GM19023 (cell line): ENCODE measurements at regions not wholly inside any gene's neighbourhood (a gene's known extent, or its start where the extent isn't known, plus 50 kb on each side); places are given as distances from the start of the nearest gene placed in this dataset.
"Not testable (repeated sequence)": the region's sequence is repeated elsewhere in the genome, so short reads cannot be mapped to it uniquely, and the experiment has no call there.

Experiments
- ATAC-seq: cut with Tn5 transposase; IDR thresholded peaks from one replicate; pipeline ENCODE4 v1.9.1; 2021; ENCODE audit warnings: mild to moderate bottlenecking, moderate library complexity; ENCODE audit not compliant: unreplicated experiment

DNA sequence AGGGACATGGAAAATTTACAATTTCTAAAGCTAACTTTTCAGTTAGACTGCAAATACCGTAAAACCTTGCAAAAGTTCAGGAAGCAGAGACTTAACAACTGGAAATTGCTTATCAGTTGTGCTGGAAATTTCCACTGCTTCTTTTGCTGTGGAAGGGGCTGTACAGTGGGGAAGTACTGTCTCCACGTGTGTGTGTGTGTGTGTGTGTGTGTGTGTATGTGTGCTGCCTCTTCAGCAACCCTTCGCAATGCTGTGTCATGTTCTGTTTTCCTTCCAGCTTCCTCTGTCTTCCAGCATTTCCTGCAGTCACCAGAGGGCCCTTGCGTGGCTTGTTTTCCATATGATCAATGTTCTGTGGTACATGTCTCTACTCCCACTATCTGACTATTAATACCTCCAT is 87.5 kb upstream of the RANBP3L start:
- ATAC-seq: no peak

DNA sequence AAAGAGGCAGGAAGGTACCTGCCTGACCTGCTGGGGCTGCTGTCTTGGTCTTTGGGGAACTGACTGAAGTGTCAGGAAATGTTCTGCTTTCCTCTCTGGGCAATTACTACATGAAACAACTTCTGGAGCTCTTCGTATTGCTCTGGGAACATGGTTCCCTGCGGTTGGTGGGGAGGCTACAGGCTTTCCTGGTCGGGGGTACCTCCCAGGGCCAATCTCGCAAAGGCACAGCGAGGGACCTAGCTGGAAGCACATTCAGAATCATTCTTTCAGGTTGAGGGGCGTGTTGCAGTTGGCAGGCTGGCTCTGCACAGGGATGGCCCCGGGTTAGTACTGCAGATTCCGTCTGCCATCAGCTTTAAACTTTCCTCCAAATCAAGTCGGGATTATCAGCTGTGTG is 88.9 kb upstream of the RANBP3L start:
- ATAC-seq: no peak

DNA sequence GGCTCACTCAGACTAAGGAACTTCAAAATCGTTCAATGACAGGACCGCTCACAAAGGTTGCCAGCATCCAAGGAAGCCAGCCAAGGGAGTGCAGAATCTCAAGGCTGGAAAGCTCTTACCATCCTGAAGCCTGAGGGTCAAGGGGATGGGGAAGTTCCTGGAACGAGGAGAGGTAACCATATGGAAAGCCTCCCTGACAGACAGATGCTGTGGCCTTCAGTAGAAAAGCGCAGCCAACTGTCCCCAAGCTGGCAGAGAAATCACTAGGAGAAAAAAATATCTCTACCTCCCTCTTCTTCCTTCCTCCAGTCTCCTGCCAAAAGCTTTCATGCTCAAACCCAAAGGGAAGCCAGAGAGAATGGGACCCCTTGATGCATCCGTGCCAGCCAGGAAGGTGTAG is 90.5 kb upstream of the RANBP3L start:
- no peak for ATAC-seq

DNA sequence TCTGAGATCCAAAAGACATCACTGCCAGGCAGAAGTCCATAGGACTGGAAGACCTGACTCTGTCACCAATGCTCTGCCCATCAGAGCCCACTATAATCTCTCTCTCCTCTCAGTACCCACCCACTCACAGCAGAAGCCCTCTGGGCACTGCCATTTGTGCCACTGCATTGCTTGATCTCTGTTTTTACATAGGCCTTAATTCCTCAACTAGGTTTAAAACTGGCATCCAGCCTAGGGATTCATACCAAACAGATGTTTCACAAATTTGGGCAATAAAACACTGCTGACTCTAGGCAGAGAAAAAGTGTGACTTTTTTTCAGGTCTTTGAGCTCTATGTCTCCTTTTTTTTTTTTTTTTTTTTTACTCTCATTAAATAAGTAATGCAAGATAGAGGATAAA is 91.1 kb upstream of the RANBP3L start:
- ATAC-seq: no peak

DNA sequence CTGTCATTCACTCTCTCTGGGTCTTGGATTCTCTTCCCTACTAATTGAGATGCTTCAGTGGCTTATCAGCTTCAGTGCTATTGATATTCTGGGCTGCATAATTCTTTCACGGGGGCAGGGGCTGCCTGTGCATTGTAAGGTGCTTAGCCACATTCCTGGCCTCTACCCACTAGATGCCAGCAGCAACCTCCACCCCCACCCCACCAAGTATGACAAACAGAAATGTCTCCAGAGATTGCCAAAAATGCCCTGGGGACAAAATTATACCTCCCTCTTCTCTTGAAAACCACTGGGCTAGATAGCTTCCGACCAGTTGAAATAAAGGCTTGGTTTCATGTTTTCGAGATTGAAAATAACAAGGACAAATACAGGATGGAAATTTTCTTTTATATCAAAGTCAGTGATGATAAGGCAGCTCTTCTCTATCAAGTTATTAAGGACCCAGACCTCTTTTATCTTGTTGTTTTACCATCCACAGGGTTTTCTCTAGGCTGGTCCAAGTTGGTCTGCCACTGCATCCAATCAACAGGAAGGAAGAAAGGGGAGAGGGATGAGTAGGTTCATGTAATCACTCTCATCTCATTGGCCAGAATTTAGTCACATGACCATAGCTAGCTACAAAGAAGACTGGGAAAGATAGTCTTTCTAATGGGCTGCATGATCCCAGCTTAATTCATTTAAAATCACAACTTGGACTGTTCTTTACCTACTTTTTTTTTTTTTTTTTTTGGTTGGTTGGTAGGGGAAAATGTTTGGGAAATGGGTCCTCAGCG is 92.1 kb upstream of the RANBP3L start:
- ATAC-seq: no peak

DNA sequence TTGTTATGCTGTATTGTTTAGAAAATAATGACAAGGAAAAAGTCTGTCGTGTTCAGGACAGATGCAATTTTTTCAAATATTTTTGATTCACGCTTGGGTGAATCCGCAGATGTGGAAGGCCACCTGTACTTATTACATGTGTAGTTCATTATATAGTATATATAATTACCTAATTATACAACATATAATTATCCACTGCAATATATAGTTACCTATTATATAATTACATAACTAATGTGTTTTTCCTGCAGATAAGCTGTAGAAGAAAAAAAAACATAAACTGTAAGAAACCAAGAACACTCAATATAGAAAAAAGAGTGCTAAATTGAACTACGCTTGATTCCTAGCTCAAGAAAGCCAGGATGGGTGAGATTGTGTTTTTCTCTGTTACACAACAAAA is 93.6 kb upstream of the RANBP3L start:
- no peak for ATAC-seq

DNA sequence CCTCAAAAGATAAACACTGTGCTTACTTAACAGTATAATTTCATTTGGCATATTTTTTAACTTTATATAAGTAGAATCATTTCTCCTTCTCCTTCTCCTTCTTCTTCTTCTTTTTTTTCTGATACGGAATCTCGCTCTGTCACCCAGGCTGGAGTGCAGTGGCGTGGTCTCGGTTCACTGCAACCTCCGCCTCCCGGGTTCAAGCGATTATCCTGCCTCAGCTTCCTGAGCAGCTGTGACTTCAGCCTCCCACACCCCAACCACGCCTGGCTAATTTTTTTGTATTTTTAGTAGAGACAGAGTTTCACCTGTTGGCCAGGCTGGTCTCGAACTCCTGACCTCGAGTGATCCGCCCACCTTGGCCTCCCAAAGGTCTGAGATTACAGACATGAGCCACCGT is 94.2 kb upstream of the RANBP3L start:
- ATAC-seq: not testable (repeated sequence)

DNA sequence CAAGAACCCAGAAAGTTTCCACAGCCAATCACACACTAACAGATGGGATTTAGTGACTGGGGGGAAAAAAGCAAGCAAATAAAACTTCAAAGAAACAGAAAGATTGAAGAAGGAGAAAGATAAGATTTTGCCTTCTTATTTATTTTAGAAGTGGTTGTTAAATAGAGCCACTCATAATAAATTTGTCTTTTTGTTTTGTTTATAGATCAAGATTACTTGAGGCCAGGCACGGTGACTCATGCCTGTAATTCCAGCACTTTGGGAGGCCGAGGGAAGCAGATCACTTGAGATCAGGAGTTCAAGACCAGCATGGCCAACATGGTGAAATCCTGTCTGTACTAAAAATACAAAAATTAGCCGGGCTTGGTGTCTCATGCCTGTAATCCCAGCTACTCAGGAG is 94.9 kb upstream of the RANBP3L start:
- ATAC-seq: no peak

DNA sequence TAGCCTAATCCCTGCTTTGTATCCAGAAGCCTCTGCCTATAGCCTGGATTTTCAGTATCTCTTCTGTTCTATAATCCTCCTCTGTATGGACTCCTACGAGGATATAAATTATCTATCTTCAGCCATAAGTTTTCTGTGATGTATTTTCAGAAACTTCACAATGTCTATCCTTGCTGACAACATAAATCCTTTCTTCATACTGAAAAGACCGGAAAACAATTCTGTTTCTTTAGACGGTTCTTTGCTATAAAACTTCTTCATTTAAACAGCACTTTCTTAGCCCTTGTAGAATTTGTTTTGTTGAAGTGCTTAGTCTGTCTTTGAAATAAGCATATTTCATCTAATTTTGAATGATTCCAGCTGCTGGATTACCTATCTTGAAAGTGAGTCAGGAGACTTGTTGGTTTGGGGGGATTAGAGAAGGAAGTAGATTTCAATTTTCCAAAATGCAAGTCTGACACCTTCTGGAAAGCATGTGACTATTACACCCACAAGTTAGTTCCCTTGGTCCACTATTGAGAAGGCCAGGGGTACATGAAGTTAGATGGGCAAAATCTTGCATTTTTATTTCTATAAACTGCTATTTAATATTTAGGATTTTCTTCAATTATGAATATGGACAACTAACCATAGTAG is 96.3 kb upstream of the RANBP3L start:
- ATAC-seq: no peak

DNA sequence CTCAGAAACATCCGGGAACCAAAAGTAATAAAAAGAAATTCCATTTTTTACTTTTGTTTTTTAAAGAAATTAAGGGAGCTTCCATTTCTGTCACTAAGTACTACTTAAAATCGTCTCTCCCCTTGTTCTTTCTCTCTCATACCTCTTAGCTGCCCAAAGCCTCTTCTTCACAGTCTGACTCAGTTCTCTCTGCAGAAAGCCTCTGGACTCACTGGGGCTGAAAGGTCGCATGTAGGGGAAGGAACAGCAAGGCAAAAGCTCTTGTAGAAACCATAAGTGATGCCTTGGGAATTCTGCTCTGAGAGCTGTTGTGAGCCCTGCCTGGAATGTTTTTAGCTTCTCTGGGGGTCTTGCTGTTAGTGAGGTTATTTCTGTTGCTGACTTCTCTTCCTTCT is 100.8 kb upstream of the RANBP3L start:
- ATAC-seq: no peak

DNA sequence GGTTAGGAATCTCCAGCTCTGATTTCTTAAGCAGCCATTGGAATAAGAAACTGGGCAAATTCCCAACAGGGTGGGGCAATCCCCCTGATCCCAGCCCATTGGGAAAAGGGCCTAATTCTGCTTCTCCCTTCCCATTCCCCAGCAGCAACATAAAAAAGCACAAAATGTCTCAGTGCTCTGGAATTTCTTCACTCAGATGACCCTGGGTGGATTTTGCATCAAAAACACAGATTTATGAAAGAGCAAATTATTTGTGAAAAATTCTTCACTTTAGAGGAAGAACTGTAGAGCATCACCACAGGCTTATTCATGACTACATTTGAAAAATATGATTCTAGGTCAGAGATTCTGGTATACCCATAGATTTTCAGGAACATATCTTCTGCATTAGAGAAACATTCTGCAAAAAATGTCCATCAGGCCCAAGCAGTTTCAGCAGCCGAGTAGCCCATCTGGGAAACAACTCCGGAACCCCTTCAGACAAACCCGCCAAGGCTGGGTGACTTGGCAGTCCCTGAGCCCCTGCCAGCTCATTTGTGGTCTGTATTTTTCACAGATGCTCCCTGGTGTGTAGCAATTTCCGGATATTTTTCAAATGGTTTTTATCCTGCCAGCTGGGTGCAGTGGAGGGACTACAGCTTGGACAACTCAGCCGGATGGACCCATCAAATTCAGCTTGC is 102.1 kb upstream of the RANBP3L start:
- ATAC-seq: no peak

DNA sequence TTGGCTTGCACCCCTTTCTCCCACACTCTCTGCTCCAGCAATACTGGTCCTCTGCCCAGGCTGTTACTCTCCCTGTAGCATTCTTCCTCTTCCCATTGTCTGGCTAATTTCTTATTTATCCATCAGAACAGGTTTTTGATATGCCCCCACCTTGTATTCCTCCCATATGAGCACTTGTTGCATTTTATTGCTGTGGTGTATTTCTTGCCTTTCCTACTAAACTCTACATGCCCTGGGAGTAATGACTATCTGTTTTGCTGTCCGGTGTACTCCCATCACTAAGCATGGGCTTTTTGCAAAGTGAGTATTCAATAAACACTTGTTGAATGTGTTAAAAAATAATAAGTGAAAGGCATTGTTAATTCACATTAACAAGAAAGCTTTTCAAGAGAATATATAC is 104.3 kb upstream of the RANBP3L start:
- ATAC-seq: no peak

DNA sequence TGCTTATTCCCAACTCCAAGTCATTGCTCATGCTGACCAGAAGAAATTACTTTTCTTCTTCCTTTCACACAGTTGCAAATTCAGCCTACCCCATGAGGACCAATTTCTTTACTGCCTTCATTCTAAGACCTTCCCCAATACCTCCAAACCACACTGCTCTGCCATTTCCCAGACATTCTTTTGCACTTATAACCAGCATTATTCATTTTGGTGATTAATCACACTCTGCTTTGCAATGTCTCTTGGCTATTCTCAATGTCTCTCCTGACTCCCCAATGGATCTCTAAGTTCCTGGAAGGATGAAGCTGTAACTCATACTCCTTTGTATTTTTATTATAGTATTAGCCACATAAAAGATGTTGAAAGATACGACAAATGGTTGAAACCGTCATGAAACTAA is 105.7 kb upstream of the RANBP3L start:
- no peak for ATAC-seq

DNA sequence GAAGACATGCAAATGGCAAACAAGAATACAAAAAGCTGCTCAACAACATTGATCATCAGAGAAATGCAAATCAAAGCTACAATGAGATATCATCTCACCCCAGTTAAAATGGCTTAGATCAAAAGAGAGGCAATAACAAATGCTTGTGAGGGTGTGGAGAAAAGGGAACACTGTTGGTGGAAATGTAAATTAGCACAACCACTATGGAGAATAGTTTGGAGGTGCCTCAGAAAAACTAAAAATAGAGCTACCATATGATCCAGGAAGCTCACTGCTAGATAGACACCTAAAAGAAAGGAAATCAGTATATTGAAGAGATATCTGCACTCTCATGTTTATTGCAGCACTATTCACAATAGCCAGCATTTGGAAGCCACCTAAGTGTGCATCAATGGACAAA is 108.0 kb upstream of the RANBP3L start:
- ATAC-seq: not testable (repeated sequence)

DNA sequence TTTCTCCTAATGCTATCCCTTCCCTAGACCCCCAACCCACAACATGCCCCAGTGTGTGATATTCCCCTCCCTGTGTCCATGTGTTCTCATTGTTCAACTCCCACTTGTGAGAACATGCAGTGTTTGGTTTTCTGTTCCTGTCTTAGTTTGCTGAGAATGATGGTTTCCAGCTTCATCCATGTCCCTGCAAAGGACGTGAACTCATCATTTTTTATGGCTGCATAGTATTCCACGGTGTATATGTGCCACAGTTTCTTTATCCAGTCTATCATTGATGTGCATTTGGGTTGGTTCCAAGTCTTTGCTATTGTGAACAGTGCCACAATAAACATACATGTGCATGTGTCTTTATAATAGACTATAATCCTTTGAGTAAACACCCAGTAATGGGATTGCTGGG is 109.0 kb upstream of the RANBP3L start:
- ATAC-seq: not testable (repeated sequence)

DNA sequence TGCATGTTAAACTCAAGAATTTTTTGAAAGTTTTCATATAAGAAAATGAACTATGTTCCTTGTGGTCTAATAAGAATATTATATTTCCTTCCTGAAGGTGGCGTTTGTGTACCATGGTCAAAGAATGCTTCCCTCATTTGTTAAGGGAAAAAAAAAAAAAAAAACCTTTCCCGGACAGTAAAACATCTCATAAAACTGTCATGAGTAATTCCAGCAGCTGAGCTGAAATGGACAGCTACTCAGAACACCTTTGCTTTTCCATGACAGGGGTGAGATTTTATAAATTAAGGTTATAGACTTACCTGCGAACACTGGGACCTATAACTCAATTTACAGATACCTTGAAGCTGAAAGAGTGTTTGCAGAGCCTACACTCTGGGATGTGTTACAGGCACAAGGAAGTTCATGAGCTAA is 113.2 kb upstream of the RANBP3L start:
- no peak for ATAC-seq

DNA sequence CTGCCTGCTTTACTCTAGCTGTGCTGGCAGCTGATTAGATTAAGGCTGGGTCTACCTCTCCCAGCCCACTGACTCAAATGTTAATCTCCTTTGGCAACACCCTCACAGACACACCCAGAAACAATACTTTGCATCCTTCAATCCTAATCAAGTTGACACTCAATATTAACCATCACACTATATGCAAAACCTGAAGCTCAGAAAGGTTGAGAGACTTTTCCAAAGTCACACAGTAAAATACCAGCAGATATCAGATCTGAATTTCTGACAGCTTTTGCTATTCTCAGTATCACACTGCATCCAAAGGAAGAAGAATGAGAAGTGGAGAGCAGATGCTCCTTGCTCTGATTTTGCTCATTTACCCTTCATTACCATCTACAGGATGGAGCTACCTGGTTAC is 114.9 kb upstream of the RANBP3L start:
- ATAC-seq: no peak

DNA sequence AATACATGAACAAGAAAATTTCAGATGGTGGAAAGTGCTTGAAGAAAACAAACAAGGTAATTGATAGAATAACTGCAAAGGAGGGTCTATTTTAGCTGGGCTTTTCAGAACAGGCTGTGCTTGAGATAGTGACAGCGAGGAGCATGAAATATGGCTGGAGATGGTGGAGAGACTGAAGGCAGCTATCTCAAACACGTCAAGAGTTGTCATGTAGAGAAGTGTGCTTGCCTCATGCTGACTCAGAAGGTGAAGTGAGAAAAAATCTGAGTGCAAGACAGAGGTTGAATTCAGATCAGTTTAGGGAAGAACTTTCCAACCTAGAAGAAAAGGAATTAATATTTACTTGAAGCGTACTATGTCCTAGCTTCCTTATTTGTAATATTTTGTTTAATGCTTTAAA is 115.5 kb upstream of the RANBP3L start:
- ATAC-seq: no peak

DNA sequence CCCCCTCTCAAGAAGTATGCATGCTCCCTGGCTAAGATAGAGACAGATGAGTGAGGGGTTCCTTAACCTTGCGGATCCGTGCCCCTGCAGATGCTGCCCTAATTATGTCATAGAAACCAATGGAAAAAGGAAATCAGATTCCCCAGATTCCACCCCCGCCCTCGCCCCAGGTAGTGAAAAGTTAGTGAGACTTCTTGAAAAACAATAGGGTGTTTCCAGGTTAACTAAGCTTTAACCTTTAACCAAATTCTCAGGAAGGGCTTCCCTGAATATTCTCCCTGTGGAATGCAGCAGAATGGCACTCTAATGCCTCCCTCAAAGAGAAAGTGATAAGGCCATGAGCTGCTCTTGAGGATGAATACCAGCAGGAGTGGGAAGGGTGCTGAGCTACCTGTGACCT is 116.0 kb upstream of the RANBP3L start:
- no peak for ATAC-seq

DNA sequence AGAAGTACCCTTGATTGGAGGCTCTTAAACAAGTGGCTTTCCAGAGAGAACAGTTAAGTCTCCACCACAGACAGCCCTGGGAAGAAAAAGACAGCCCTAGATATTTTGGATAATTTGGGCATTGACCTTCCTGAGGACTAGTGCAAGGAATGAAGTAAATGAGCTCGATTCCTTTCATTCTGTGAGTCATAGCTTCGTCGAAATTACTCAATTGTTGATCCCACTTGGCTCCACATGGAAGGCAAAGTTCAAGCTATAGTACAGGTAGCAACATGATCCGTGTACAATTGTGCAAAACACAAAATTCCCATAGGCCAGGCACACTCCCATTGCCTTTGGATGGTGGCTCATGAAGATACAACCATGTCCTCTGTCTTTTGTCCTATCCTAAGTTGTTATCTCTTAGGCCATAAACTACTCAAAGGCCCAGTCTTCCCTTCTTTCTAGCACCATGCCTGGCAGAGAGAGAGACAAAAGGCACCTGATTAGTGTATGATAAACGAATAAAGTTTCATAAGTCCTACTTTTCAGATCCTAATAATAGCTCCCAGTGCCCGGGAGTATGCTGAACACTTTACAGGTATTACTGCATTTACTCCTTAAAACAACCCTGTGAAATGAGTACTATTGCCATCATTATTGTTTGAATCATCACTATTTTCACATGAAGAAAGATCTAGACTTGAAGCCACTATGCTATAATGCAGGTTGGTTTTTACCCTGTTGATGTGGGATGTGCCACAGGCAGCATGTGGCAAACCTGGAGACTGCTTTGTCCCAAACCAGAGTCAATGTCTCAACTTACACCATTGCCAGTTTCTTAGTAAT is 116.7 kb upstream of the RANBP3L start:
- ATAC-seq: no peak

DNA sequence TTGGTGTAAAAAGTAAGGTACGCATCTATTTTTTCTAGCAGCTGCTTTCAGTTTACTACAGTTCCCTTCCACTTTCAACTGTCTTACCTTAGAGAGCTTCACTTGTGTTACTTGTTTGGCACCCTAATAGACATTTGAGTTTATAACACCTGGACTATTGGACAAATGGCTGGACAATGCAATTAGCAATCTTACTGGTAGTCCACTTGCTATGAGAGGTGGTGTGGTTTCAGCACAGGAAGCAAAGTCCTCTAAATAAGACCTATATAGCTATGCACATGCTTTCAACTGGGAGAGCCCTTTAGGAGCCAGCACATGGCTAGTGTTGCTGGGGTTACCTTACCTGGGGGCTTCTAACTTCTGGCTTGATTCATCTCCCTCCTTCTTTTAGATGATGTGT is 119.6 kb upstream of the RANBP3L start:
- no peak for ATAC-seq
